GM19455 (cell line): ENCODE measurements at regions not wholly inside any gene's neighbourhood (a gene's known extent, or its start where the extent isn't known, plus 50 kb on each side); places are given as distances from the start of the nearest gene placed in this dataset.

Experiments
- ATAC-seq: cut with Tn5 transposase; IDR thresholded peaks from one replicate; pipeline ENCODE4 v1.9.1; 2021; ENCODE audit not compliant: unreplicated experiment

DNA sequence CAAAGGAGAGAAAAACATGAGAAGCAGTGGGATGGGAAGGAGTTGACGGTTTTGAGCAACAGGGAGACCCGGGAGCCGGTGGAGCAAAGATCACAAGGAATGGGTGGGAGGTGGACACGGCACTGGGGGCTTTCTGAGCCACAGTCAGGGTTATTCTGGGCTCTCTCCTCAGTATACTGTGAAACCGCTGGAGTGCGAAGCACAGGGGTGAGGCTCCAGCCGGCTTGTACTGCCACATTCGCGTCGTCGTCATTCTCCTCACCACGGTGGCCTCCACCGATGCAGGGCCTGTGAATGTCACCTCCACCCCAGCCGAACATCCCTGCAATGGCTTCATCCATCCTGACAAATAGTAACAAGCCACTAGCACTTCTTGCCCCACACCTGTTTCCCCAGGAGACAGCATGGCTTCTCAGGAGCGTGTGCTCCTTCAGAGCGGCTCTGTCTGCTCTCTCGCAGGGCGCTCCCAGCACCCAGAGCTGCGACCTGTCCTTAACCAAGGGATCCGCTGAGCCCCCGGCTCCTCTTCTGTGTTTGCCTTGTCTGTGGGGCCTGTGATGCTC, 1165.3 kb downstream of the TBC1D22A start:
- no peak for ATAC-seq

DNA sequence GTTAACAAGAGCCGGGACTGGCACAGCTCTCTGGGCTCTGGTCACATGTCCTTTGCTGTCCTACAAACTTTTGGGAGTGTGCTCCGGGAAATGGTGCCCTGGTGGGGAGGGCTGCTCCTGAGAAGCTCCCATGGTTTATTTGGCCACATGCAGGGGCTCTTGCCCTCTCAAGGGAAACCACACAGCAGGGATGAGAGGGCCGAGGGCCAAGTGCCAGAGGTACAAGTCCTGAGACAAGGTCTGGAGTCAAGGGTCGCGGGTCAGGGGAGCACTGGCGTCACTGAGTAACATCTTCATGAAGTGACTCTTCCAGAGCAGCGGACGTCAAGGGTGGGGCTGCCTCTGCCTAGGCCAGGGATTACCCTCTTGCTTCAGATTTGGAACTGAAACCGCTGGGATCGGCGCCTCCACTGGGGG, 1160.6 kb downstream of the TBC1D22A start:
- no peak for ATAC-seq

DNA sequence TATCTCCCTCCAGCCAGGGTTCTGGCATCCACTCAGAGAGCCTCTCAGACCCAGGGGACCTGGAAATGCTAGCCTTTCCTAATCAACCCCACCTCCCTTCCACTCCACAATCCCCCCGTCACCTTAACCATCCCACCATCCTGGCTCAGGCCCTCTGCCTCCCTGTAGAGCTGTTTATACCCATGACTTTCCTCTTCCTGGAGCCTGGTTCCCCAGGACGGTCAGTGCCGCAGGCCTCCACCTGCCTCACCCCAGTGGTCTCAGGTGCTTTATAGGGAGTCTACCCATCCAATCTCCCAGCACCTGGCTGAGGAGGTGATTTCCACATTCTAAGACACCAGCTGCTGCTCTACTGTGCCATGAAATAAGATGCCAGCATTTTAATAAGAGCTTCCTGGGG, 1159.5 kb downstream of the TBC1D22A start:
- ATAC-seq = no peak

DNA sequence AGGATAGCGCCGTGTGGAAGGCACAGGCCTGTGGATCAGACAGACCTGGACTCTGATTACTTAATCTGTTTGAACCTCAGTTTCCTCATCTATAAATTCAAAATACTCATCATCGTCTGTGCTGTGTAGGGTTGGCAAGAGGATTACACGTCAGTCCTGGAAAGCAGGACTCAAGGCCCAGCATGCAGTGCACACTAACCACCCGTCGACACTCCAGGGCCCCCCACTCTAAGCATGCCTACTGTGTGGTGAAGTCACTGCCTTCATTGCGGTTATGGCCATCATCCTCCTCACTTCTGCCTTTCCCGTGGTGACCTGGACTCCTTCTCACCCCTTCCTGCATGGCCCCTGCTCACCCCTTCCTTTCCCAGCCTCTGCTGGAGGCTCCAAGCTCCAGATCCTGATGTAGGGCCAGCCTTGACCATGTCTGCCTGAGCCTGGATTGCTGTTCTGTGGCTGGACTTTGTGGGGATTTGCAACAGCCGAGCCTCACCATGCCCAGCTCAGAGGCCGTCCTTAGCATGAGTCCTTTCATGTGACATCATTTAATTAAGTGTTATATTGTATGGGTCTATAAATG, 1158.0 kb downstream of the TBC1D22A start:
- no peak for ATAC-seq

DNA sequence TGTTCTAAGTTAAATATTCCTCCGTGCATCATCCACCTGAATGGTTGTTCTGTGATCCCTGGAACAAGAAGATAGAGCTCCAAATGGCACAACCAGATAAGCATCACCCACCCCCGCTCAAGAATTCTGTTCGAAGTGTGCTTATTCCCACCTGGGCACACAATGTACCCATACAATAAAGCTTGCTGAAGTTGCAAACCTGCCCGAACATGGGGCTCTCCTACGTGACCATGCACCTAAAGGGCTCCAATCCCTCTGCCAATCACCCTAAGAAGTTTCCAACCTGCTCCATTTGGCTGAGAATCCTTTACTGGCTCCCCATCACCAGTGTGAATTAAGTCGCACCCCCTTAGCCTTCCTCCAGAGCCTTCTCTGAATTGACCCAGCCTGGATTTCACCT, 1157.4 kb downstream of the TBC1D22A start:
- no peak for ATAC-seq

DNA sequence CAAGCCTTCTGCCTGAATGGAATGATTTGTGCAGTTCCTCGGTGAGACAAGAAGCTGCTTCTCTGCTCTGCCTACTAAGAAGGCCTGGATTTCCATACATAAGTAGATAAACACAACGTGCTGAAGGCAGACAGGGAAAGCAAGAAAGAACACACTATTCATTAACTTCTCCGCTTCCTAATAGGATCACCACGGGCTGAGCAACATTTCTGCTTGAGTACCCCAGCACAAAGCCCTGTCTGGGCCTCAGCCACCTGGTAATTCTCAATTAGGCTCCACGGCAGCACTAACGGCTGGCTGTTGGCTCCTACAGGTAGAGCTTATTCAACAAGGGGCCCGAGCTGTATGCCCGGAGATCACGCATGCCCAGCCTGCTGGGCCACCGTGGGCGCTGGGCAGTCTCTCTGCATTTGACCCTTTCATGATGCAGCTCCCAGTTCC, 1156.6 kb downstream of the TBC1D22A start:
- no peak for ATAC-seq

DNA sequence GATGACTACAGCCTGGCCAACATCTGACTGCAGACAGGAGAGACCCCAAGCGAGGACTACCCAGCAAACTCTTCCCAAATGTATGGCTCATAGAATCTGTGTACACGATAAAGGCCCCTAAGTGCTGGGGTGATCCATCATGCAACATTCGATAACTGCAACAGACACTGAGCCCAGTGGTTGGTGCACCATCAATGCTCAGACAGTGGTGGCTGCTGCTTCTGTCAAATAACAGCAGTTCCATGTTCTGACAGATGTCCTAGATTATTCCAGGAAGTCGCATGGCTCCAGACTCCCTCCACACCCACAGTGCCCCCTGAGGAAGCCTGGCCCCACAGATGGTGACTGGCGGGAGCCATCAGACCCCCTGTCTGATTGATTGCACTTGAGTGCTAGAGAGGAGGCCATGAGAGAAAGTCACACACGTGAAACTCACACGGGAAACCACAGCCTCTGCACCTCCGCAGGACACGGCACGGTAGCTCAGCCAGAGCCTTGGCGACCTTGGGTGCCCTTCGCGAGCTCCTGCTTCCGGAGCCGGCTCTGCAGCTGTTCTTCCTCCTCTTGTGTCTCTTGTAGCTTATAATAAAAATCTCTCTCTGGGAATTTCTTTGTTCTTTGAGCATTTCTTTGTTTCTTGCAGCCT, 1155.9 kb downstream of the TBC1D22A start:
- ATAC-seq = peak; percentile 76

DNA sequence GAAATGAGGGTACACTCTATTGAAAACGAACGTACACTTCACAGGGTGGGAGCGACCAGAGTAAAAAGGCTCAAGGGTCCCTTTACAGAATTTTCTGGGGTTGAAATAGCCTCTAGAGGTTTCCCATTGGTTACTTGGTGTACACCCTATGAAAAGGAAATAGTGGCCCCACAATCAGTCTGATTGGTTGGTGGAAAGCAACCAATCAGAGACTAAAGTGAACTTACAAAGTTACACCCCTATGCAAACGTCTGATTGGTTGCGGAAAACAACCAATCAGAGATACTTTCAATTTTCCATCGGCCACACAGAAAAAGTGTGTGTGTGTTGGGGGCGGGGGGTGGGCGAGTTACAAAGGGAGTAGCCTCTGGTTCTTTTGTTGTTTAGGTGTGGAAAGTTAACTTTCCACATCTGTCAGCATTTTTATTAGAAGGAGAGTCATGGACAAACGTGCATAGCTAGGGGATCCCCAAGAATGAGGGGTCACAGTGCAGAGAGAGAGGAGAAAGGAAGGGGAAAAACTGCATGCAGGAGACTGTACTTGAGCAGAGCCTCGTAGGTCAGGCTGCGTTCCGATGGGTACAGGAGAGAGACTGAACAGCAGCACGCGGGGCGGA, 1152.1 kb downstream of the TBC1D22A start:
- ATAC-seq = no peak

DNA sequence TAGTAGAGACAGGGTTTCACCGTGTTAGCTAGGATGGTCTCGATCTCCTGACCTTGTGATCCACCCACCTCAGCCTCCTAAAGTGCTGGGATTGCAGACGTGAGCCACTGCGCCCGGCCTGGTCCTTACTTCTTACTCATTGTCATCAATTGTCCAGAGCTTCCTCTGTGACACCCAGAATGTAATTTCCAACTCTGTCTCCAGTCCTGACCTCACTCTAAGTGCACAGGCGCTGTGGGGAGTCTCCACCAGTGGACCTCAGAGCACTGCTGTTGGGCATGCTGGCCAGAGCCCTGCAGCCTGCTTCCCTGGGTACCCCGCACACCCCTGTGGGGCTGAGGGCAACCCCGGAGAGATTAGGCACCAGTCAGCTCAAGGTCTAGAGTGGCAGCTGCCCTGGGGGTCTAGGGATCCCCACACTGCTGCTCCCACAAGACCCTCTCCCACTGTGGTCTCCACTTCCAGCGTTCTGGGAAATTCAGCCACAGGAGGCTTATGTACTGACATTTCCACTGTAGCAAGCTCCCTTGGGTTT, 1140.3 kb downstream of the TBC1D22A start:
- ATAC-seq = no peak

DNA sequence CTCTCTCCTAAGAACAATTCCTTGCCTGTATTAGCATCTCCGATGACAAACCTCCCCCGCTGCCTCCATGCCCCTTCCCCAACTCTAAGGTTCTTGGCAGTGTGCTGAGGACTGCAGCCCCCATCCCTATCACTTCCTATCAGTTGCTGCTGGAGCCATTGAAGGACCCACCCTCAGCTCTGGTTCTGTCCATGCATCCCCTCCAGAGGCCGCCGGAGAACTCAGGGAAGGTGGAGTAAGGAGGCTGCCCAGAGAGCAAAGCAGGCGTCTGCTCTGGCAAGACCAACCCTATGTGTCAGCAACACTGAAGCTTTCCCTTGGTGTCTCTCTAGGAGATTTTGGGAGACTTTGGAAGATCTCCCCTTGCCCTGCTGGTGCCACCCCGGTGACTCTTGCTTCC, 1139.5 kb downstream of the TBC1D22A start:
- ATAC-seq = no peak

DNA sequence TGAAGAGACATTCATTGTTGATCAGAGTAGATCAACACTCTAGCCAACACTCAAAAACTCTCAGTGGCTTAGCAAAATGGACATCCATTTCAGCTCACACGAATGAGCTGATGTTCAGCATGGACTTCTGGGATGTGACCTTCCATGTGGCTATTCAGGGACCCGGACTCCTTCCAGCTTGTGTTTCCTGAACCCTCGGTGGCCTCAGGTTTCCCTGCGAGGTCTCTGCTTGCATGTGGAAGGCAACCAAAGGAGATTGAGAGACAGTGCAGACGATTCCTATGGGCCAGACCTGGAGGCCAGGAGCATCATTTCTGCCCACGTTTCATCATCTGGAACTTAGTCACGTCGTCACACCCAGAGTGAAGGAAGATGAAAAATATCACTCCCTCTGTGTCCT, 1137.4 kb downstream of the TBC1D22A start:
- no peak for ATAC-seq

DNA sequence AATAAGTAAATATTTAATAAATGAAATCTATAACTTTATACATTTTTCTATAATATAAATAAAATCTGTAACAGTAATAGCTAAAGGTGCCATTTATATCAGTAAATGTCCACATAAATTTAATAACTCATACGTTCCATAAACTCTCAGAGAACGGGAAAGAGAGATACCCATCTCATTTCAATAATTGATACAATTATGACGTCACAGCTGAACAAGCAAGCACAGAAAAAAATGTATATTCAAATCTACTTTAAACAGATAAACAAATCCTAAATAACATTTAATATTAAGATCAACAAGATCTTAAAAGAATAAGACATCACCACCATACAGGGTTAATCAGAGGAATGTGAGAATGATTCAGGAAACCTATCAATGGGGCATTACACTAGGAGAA, 1136.5 kb downstream of the TBC1D22A start:
- ATAC-seq = no peak

DNA sequence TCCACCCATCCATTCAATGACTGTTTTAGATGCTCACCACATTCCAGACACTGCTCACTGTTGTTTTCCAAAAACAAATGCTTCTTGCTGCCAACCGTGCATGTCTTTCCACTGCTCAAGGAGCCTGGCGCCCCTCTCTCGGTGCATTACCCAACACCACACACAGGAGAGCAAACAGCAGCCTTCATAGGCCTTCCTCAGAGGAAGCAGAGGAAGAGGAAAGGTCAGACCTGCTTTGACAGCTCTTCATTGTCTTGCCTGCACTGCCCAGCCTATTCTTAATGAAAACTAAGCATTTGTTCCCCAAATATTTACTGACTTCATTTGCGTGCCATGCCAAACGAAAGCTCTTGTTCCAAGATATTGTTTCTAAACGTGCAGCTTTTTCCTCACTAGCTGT, 1129.2 kb downstream of the TBC1D22A start:
- ATAC-seq = no peak

DNA sequence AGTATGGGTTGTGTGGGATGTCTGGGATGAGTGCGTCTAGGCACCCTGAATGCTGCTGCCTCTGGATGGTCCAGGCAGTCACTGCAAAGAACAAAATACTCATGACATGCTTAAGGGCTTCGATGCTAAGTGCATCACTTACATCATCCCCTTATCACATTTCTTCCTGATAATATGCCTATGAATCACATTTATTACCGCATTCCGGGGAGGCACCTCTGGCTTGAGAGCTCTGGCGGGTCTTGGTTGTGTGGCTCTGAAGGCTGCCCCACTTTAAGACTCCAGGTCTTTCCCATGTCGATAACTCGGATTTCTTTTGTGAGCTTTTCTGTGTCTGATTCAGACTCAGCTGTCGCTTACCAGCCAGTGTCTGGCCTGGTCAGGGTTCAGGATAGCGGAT, 1126.4 kb downstream of the TBC1D22A start:
- no peak for ATAC-seq

DNA sequence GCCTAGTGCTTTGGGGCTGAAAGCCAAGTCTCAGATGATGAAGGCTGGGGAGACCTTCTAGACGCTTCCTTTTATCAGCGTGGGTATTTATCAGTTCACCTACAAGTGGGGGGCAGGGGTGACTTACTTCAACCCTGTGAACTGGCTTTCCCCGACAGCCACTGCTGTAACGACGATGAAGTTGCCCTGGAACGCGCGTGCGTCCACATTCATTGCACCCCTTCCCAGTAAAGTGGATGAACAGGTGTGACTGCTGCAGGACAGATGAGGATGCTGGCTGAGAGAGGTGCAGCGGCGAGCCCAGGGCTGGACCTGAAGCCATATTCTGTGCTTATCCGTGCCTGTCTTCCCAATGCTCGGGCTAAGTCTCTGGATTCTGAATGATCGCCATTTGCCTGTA, 1122.3 kb downstream of the TBC1D22A start:
- no peak for ATAC-seq

DNA sequence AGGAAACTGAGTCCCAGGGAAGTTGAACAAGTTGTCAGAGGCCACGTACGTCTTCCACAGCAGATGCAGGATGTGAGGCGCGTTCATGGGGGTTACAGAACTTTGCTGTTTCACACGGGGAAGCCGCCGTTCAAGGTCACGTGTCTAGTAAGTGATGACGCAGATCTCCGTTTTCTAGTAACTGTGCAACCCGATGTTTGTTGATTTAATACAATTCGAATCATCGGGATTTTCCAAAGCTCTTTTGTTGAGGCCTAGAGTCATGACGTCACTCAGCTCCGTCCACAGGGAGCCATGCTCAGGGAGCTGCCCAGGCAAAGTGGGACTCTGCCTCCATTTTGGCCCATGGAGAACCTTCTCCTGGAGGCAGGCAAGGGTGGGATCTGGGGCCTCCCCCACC, 1121.8 kb downstream of the TBC1D22A start:
- no peak for ATAC-seq

DNA sequence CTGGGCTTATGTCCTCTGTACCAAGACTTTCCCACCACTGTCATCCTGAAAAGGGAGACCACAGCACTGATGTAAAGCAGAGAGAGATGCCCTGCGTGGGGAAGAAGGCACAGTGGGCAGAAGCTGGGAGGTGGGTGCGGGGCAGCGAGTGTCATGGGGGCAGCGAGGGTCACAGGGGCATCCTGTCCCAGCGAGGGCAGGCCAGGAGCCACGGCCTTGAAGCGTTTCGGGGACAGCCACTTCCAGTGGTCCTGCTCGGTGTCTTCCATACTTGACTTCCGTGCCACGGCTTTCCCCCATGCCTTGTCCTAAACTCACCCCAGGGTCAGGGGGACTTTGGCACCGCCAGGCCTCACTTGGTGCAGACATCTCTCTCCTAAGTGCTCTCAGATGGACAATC, 1121.3 kb downstream of the TBC1D22A start:
- ATAC-seq = no peak

DNA sequence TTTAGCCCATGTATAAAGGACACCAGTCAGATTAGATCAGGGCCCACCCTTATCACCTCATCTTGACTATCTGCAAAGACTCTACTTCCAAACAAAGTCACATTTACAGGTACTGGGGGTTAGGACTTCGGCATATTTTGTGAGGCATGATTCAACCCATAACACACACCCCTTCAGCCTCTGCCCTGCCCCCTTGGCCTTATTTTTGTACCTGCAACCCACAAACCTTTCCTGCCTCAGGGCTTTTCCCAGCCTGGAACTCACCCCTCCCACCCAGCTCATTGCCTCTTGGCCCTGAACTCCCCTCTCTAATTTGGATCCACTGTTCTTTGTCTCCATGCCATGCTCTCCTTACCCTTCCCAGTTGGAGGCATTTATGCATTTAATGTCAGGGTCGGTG, 1116.9 kb downstream of the TBC1D22A start:
- ATAC-seq = no peak

DNA sequence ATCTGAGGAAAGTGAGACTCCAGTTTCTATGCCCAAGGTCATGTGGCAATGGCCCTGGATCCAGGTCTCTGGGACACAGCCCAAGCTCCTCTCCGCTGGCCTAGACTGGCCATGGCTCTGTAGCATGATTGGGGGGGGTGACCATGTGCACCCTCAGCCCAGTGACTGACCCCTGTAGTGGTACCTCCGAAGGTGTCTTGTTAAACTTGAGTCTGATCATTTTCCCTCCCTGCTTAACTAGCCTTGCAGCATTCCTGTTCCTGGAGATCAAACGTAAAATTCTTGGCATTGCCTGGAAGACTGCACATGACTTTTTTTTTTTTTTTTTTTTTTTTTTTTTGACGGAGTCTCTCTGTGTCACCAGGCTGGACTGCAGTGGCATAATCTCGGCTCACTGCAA, 1116.0 kb downstream of the TBC1D22A start:
- no peak for ATAC-seq

DNA sequence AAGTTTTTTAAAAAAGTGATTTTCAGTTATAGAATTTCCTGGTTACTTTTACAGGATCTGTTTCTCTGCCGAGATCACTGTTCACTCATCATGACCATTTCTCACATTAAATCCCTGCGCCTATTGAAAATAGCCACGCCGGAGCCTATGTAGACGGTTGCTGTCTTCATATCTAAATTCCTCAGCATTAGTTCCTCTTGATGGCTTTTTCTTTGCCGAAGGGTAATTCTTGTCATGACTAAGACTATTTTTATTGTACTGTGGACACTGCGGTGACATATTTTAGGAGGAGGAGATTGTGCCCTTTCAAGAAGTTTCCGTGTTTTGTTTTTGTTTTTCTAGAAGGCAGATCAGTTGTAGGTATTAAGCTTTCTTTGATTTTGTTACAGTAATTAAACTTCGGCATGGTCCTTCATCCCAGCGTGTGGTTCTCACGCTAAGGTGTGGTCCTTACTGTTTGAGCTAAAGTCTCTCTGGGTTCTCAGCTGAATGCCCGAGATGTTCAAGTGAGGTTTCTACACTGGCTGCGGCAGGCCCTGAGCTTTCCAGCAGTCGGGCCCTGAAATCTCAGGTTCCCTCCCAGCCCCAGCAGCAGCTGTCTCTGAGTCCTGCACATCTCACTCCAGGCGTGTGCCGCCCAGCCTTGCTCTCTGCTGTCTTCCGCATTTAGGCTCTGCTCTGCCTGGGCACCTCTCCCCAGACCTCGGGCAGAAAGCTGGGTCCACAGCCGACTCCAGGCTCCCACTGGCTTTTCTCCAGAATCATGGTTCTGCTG, 1110.5 kb downstream of the TBC1D22A start:
- ATAC-seq = no peak

DNA sequence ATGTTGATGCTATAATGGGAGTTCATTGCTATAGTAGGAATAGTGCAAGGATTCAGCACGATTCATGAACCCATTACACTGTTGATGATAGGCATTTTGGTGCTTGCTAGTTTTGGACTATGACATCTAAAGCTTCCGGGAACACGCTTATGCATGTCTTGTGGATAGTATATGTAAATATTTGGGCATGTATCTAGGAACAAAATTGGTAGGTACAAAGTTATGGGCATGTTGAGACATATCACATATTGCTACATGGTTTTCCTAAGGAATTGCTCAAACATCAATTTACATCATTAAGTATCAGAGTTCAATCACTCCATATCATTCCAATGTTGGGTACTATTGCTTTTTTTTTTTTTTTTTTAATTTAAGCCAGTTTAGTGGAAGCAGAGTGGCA, 1103.2 kb downstream of the TBC1D22A start:
- ATAC-seq = no peak
